NCI-H1105 (cell line): ENCODE measurements at regions not wholly inside any gene's neighbourhood (a gene's known extent, or its start where the extent isn't known, plus 50 kb on each side); places are given as distances from the start of the nearest gene placed in this dataset.
A peak's percentile ranks its signal among the peaks of the same experiment; 100 is the strongest.

Experiments used
- DNase-seq: peaks from one replicate; lab custom pipeline; 2025; lab: John Stamatoyannopoulos, UW

GRCh38 chr5:74028406-74028805 lies 402.4 kb downstream of the ARHGEF28 start:
- no peak for DNase-seq

DNA sequence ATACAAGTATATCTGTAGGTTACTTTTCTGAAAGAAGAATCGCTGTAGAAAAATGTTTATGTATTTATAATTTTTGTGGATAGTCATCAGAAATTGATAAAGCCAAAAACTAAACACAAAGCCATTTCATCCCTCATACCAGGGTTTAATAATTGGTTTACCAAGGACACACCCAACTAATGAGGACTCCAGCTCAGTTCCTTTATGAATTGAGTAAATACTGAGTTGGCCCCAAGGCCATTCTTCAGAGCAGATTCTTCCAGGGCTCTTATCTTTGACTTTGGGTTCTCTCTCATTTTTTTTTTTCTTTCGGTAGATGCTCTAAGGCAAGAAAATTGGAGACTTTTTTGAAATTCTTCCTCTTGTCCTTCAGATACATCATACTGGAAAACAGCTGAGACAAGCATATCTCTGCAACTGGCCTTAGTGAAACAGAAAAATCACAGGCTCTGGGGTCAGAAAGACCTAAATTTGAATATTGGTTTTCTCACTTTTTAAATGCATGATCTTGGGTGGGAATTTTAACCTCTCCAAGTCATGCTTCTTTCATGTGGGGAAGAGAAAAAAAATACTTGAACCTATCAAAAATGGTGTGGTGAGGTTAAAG lies 401.8 kb downstream of the ARHGEF28 start:
- no peak for DNase-seq

- no peak for DNase-seq
Measured at GRCh38 chr5:74026310-74026709, 400.3 kb downstream of the ARHGEF28 start.

- DNase-seq, result no peak
Measured at GRCh38 chr5:74021126-74021525, 395.1 kb downstream of the ARHGEF28 start.

DNA sequence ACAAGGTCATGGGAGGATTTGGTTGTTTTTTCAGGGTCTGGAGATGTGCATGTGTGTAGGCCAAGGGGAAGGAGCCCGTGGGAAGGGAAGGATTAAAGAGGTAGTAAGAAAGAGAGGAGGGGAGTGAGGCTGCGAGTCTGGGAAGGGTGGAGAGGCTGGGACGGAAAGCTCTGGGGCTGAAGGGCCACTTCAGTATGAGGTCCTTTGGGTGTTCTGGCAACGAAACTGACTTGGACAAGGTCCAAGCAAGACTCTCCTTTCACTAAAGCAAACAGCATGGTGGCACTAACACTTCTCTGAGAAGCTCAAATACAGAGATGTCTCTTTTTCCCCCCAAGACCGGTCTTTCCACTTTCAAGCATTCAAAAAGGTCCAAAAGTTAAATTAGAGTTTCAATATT lies 394.5 kb downstream of the ARHGEF28 start:
- peak; percentile 29 for DNase-seq

DNA sequence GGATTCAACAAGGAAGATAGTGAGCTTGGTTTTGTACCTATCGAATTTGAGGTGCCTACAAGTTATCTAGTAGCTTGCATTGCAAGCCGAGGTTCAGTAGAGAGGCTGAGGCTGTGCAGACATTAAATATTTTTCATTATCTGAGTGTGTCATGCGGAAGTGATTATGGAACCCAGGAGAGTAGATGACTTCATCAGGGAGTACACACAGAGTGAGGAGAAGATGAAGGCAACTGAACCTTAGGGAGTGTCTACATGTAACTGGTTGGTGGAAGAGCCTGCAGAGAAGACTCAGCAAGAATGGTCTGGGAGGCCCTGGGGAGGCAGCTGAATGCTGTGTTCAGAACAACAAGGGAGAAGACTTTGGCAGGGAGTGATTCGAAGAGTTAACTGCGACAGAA lies 393.9 kb downstream of the ARHGEF28 start:
- no peak for DNase-seq

GRCh38 chr5:74017786-74018211 lies 391.8 kb downstream of the ARHGEF28 start:
- peak; percentile 34 for DNase-seq

GRCh38 chr5:74017112-74017511 lies 391.1 kb downstream of the ARHGEF28 start:
- no peak for DNase-seq

GRCh38 chr5:74016373-74016772 lies 390.4 kb downstream of the ARHGEF28 start:
- no peak for DNase-seq

DNA sequence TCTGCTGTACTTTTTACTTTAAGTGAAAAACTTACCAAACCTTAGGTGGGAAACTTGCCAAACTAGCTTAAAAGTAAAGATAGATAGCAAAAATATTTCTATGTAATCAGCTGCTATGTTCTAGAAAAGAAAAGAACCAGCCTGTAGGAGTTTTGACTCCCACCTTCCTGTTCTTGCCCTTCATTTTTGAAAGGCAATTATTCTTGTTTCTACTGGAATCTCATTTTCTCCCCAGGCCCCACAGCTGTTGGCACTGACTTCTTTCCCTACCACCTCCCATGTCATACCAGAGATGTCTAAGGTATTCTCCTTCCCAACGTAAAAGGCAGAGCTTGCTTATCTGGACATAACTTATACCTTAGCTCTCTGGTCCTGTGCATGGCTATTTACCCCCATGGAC lies 389.7 kb downstream of the ARHGEF28 start:
- no peak for DNase-seq

DNA sequence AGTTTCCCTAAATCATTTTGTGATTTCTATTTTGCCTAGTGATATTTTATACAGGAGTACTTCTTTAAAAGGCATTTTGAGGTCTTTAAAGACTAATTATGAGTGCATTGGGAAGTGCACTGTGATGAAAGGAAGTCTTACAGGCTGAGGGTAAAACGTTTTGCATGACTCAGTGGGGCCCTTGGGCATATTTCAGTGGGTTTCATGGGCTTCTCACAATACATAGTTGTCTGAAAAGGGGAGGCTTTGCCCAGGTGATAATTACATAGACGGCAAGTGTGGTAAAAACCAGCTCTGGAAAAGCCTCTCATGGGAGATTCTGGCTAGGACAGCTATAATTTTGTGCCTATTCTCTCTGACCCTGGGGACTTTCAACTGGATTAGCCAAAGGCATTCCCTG lies 387.2 kb downstream of the ARHGEF28 start:
- DNase-seq, result no peak

GRCh38 chr5:74009502-74009901 lies 383.5 kb downstream of the ARHGEF28 start:
- no peak for DNase-seq

DNA sequence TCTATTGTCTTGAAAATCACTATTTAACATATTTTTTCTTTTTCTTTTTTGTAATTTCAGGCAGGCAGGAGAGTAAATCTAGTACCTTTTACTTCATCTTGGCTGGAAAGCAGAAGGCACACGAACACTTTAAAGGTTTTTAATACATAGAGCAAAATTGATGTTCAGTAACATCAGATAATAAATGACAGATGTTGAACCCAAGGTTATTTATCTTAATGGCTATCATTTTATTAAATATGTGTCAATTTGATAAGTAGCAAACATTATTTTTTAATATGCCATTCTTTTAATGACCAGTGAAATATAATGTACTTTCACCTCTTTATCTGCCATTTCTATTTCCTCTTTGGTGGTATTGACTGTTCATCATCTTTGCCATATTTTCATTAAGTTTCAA lies 381.2 kb downstream of the ARHGEF28 start:
- DNase-seq, result no peak

DNA sequence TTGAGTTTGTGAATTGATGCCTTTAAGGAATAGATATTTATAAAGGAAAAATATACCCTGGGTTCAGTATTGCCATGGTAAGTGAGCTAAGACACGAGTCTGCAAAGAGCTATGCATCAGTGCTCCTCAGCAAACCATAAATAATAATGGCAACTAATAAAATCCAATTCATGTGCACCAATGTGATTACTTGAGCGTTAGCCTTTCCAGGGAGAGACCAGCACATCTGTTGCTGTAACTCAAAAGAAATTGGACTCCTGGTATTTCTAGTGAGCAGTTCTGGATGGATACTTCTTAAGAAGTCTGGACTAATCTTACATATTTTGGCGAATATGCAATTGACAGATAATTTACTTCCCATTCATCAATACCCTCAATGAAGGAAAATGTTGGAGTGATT lies 373.3 kb downstream of the ARHGEF28 start:
- DNase-seq, result no peak

DNA sequence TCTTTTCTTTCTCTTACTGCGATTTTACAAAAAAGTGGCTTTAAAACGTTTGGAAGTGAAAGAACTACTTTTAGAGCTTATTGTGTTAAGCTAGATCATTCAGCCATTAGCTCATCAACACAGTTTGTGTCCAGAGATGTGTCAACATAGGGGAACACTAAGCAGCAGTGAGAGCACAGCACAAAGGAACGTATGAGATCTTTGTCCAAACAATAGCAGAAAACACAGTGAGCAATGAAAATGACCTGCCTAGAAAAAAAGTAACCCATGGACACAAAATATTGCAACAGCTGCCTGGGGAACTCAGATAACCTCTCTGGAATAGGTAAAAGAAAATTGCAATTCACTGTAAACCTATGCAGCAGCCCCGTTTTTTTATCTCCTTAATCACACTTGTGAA lies 372.5 kb downstream of the ARHGEF28 start:
- no peak for DNase-seq

DNA sequence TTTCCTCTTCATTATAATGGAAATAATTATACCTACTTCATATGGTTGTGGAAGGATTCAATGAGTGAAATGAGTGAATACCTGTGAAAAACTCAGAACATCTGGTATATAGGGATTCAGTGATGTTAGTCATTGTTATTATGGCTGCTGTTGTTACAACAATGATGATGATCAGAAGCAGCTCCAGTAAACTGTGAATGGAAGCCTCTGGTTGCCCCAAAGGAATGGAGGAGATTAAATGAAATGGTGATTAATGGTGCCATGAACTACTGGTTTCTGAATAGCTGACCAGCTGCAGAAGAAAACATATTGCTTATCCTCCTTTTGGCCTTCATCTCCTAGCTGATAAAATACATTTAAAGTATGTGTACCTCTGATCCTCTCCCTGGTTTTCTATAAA lies 372.0 kb downstream of the ARHGEF28 start:
- no peak for DNase-seq

- no peak for DNase-seq
Measured at GRCh38 chr5:73996151-73996755, 370.3 kb downstream of the ARHGEF28 start.

DNA sequence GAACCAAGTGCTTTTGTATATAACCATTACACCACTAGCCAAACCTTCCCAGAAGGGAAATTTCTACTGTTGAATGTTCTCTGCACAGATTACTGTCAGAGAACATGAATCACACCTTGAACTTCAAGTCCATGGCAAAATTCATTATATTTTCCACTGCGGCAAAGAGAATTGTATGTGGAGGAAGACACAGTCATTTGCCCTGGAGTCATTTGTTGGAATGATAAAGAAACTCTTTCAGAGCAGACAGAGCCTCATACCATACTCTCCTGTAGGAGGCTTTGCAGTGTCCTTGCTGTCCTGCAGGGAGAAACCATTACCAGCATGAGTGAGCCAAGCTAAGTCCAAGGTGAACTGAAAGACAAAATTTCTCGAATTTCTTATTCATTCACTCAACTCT lies 369.0 kb downstream of the ARHGEF28 start:
- no peak for DNase-seq
